ENCODE measurements at regions not wholly inside any gene's neighbourhood (a gene's known extent, or its start where the extent isn't known, plus 50 kb on each side); places are given as distances from the start of the nearest gene placed in this dataset.
"Not testable (repeated sequence)": the region's sequence is repeated elsewhere in the genome, so short reads cannot be mapped to it uniquely, and the experiment has no call there.

DNA sequence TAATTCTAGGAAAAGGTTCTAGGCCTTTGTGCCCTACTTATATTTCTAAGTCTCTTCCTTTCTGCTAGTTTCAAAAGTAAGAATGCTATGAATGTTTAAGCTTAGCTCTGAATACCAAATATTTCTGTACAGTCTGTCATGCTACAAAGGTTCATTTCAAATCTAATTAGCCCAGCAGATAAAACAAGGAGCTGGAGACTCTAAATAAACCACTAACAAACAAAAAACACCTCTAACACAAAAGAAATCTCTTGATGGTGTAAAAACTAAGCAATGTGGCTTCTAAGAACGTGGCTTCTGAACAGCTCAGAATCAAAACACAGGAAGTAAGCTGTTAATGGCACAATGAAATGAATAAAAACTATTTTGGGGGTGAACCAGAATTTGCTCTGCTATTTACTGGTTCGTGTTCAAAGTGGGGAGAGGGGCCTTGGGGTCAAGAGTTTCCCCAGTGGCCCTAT is 198.3 kb downstream of the BCAS1 start:
- peak; percentile 50 for DNase-seq

DNA sequence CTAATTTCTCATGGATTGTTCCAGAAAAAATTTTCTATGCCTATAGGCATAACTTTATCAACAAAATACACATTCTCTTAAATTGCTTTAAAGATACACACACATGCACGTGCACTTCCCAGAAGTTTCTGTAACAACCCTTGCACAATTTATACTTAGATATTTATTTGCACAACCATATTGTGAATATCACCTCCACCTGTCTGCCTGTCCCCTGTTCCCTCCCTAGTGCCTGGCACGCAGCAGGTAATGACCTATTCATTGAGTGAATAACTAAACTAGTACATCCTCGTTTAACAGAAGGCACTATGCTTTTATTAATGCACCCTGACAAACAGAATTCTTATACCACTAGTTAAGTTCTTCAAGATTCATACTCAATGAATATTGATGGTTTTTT is 198.9 kb downstream of the BCAS1 start:
- no peak for DNase-seq

DNA sequence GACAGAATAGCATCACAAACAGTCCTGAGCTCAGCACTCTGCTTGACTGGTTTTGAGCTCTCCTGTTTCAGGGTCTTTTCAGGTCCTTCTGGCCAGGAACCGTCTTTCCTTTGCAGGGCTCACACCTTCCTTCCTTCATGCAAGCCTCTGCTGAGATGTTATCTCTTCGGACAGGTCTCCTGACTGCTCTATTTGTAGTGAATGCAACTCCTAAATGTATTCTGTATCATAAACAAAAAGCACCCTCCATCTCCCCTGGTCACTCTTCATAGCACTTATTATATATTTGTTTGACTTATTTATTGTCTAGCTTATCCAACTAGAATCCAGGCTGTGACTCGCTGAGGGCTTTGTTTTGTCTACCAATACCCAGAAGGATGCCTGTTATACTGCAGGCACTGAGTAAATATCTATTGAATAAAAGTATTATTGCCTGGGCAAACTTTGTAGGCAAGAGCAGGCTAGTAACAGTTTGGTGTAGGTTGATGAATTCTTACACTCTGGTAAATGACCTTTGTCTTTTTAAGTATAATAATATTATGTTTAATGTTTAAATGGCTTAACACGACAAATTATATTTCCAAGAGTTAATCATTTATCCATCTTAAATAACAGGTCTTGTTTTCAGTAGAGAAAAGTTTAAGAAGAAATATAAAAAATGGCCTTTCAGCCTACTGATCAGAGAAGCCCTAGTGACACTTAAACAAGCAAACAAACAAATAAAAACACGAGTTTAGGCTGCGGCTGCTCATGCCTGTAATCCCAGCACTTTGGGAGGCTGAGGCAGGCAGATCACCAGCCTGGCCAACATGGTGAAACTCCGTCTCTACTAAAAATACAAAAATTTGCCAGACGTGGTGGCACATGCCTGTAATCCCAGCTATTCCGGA is 199.7 kb downstream of the BCAS1 start:
- peak; percentile 55 for DNase-seq

DNA sequence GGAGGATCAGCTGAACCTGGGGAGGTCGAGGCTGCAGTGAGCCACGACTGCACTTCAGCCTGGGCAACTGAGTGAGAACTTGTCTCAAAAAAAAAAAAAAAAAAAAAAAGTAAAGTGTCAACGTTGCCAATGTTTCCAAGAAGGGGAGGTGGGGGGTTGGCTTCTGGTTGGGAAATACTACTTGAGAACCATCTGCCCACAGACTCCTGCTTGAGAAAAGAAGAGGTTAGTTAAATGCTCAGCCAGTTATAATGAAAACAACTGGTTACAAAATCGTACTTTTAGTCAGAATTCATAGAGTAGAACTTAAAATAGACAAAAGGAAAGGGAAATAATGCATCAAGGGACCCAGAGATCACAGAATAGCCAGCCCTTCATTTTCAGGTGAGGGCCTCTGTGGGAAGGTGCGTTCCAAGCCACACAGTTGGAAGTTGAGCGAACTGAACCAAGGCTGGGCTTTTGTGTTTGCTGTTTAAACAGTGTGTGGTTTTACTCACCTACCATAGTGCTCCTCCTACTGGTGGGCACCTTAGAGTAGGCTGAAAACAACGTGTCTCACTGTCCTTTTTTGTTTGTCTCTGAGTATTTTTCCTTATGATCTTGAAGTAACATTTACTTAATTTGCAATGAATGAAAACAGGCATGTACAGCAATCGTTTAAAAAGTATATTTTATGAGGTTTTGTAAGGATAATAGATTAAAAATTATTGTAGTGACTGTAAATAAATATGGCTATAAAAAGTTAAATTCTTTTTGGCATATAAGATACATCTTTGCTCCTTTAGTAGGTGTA is 200.7 kb downstream of the BCAS1 start:
- peak; percentile 97 for DNase-seq

DNA sequence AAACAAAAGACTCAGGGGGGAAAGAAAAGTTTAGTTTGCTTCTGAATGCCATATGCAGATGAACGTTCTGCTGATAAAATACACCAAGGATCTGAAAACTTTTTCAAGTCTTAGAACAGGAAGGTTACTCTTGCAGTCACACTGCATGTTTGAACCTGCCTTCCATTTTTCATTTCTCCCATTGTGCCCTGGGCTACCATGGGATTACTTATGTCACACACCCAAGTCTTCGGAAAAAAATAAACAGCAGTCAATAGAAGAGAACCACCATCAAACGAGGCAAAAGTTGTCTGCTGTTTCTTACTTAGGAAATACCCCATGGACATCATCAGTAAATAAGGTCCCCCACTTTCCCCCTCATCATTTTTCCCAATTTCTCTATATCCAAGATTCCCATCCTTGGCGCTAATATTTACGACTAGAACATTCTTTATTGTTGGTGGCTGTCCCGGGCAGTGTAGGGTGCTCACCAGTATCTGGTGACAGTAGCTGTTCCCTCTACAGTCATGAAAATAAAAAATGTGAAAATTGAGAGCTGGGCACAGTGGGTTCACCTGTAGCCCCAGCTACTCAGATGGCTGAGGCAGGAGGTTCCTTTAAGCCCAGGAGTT is 202.5 kb downstream of the BCAS1 start:
- peak; percentile 60 for DNase-seq

DNA sequence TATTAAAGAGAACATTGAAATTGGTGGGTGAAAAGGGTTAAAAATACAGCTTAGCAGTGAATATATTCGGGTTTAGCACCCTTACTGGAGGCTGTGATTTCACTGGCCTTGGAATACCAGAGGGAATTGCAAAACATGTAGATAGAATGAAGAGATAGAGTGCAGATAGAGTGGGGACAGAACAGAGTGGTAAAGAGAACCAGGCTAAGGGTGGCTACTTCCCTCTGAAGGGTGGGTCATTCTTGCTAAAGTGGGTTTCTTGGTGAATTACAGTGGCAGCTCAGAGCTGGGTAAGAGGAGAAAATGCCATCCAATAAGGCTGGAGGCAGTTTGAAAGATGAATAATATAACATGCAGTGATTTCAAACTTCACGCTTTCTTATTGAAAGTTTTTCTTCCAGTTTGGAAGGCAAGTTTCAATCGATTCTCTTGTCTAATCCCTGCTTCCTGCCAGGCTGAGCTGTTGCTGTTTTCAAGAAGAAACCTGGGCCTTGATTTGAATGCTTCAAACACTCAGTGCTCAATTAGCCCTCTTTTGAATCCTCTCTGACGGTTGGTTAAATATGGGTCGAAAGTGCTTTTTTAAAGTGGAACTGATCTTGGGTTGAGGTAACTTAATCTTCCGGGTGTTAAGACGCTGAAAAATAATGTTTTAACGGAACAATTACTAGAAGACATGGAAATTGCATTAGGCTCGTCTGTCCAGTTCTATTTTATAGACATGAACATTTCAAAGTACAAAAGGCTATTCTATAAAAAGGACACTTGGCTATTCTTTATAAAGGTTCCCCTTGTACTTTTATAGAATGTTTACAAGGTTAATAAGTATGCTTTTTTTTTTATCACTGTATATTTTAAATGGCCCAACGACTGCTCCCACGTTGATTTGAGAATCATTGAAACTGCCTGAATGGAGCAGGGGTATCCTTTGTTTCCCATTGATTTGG is 203.3 kb downstream of the BCAS1 start:
- DNase-seq: peak; percentile 68

DNA sequence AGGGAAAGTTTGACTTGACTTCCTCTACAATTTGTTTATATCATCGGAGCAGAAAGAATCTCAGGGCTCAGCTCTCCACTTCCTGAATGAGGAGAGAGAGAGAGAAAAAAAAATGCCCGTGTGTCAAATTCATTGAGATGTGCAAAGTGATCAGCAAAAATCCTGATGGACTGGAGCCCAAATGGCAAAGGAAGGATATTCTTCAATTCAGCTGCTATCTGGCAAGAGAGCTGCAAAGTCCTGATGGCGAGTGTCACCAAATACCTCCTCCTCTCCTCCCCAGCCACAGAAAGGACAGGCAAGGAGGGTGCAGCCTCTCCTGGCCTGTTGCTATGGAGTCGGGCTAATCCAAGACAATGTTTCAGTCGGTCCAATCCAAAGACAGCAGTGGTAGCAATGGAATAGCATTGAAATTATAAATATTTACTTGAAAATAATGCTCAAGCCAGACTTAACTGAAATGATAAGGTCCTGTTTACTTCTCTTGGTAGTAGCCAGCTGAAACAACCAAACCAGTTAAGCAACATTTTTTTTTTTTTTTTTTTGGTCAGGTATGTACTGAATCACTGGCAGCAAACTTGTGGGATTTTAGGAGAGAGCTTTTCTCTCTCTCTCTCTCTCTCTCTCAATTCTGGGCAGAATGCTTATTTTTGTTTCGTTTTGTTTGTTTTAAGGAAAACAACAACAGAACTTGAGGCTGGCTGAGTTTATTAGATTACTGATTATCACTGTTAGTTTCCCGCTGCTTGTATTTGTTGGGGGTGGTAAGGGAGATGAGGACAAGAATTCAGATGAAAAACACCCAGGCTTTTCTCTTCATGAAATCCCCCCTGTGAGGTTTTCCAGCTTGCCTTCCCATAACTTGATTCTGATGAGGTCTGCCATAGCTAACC is 204.2 kb downstream of the BCAS1 start:
- DNase-seq: peak; percentile 64

DNA sequence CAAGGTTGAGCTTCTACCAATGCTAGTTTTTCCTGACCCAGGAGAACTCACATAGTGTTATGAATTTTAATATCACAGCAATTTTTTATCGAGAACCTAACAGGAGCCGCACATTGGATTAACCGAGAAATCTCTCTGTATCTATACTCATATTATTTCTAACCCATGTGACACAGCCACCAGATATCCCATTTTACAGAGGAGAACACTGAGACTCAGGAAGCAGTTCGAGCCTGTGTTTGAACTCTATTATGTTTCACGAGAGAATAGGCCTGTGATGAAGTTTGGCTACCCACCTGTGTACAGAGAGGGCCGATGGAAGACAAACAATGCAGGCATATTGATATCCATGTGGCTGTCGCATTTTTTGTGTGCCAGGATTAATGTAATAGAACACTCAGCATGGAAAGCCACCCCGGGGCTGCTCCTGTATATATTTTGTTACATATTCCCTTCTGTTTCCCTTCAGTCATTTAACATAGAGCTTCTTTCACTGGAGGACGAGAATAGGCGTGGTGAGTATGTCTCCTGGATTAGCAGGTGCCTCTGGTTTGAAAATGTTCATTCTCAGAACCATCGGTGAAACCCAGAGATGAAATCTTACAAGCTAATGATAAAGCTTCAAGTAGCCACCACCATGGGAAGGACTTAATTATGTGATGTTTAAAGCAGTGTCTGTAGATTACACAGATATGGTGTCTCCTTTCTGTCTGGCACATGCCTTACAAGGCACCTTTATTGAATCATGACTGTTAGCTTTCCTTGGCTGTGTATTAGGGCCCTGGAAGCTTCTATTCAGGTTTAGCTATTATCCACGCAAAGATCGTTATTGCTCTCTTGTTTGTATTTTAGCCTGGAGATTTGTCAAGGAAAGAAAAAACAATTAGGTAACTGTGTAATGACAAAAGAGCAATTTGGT is 205.4 kb downstream of the BCAS1 start:
- DNase-seq: peak; percentile 79

DNA sequence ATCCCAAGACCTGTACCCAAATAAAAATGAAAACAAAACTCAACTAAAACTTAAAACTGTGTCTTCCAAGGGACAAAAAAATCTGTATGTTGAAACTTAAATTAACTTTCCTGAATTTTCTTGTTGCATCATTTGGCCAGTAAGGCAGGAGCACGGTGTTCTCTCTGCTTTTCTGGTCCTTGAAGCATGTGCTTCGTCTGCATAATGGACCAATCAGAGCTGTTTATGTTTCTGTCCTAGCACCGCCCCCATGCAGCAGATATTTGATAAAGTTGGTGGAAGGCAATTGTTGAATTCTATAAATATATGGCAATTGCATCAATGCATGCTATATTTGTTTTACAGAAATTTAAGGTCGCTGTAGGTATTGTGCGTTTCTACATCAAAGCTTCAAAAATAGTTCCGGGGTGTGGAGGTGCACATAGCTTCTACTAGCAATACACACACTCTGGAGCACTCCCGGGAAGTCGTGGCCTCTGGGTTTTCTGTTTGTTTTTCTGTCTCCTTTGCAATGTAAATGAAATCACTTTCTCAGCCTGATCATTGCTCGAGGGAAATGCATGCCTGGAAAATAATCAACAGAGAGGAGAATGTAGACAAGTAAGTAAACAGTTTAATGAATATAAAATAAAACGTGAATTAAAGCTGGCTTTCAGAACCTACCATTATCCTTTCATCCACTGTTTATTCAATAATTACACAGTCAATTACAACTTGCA is 206.3 kb downstream of the BCAS1 start:
- not testable (repeated sequence) for DNase-seq

DNA sequence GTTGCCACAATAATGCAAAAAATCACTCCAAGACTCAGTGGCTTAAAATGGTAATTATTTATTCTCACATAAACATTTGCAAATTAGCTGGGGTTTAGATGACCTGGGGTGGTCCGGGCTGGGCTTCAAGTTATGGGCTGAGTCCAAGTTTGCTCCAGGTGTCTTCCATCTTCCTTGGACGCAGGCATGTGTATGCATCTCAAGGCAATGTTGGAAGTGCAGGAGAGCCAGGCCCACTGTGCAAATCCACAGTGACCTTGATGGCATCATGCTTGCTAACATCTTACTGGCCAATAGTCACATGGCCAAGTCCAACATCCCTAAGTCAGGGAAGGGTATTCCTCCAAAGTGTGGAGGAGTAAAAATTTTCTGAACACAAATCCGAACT is 206.9 kb downstream of the BCAS1 start:
- not testable (repeated sequence) for DNase-seq

DNA sequence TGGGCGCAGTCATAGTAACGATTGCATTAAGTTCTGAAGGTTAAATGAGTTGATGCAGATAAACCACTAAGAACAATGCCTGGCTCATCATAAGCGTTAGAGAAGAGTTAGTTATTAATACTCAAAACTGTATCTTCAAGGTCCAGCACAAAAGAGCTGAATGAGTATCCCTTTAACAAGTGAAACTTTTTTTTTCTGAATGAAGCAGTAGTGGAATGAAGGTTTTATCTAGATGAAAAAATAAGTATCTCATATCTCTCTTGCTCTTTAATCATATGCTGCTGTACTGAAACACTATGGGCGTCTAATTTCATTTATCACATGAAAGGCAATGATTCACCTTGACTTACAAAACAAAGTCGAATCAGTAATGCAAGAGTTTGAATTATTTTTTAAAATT is 207.4 kb downstream of the BCAS1 start:
- DNase-seq: not testable (repeated sequence)

DNA sequence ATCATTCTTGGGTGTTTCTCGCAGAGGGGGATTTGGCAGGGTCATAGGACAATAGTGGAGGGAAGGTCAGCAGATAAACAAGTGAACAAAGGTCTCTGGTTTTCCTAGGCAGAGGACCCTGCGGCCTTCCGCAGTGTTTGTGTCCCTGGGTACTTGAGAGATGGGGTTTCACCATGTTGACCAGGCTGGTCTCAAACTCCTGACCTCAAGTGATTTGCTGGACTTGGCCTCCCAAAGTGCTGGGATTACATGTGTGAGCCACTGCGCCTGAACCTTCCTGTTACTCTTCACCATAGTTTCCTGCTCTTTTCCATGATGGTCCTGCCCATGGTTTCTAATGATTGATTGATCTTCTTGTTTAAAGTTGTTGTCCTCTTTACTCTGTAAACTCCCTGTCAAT is 207.9 kb downstream of the BCAS1 start:
- DNase-seq: not testable (repeated sequence)

DNA sequence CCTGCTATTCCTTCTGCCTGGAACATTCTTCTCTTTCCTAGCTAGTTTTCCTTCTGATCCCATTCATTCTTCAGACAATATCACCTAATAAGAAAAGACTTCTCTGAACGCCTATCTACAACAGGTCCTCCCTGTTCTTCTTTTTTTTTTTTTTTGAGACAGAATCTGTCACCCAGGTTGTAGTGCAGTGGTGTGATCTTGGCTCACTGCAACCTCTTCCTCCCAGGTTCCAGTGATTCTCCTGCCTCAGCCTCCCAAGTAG is 208.3 kb downstream of the BCAS1 start:
- DNase-seq: not testable (repeated sequence)

DNA sequence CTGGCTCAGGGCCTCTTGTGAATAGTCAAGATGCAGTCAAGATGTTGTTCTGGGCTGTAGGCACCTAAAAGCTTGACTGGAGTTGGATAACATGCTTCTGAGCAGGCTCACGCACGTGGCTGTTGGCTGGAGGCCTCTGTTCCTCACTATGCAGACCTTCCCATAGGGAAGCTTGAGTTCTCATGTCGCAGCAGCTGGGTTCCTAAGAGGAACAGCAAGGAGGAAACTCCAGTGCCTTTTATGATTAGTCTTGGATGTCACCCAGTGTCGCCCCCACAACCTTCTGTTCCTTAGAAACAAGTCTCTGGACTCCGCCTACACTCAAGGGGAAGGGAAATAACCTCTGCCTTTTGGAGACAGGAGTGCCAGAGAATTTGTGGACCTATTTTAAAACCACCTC is 210.7 kb downstream of the BCAS1 start:
- peak; percentile 78 for DNase-seq

DNA sequence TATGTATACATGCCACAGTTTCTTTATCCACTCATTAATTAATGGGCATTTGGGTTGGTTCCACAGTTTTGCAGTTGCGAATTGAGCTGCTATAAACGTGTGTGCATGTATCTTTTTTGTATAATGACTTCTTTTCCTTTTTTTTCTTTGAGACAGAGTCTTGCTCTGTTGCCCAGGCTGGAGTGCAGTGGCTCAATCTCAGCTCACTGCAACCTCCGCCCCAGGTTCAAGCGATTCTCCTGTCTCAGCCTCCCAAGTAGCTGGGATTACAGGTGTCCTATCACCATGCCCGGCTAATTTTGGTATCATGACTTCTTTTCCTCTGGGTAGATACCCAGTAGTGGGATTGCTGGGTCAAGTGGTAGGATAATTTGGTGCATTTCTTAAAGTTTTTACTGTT is 211.4 kb downstream of the BCAS1 start:
- DNase-seq: not testable (repeated sequence)

DNA sequence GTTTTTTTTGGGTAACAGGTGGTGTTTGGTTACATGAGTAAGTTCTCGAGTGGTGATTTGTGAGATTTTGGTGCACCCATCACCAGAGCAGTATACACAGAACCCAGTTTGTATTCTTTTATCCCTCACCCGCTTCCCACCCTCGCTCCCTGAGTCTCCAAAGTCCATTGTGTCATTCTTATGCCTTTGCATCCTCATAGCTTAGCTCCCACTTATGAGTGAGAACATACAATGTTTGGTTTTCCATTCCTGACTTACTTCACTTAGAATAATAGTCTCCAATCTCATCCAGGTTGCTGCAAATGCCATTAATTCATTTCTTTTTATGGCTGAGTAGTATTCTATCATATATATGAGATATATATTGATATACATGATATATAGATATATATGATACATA is 211.9 kb downstream of the BCAS1 start:
- DNase-seq: not testable (repeated sequence)

DNA sequence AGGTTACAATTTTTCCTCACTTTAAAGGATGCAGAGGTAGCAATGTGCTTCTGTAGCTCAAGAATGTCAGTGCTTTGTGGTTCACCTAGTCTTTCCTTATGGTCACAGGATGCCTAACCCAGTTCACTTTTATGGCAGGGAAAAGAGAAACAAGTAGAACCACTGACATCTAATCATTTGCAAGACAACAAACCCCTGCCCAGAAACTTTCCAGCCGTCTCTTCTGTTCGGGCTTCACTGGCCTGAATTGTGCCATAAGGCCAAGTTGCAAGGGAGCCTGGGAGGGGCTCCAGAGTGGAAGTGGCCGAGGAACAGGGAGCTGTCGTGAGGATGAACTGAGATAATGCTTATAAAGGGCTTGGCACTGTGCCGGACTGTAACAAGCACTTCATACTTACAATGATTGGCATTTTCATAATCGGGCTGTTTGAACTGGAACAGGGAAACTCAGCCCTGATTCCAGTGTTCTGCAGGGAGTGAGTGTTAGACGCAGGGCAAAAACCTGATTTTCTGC is 212.6 kb downstream of the BCAS1 start:
- DNase-seq: peak; percentile 83

DNA sequence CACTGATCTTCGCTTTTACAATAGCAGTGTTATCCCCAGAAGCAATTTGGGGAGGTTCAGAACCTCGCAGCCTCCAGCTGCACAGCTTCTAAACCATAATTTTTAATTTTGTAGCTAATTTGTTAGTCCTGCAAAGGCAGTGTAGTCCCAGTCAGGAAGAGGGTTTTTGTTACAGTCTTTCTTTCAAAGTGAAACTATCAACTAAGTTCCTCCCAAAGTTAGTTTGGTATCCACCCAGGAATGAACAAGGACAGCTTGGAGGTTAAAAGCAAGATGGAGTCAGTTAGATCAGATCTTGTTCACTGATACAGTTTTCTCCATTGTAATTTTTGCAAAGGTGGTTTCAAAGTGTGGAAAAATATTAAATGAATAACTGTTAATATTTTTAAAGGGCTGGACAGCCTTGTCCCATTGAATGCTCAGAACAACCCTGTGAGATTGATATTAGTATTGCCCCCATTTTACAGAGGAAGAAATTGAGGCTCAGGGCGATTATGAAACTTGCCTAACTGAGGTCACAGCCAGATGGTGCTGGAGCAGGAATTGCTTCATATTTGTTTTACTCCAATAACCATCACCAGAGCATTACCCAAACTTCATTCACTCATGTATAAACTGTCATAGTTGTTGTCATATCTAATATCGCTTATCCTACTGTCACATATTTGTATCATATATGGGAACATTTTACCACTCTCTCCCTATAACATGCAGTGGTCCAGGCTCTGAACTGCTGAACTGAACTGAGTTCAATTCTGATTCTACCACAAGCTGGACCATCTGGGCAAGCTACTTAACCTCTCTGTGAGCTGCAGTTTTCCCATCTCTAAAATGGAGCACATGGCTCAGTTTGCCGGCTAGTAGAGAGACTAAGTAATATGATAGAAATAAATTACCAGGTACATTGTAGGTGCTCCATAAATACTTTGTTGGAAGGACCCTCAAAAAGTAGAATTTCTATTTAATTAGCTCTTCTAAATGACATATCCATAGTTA is 213.8 kb downstream of the BCAS1 start:
- DNase-seq: no peak

Data from NCI-H2171 treated with DMSO at 0.1 percent for 48 hours (cell line).